C4-2B (cell line): ENCODE measurements at regions not wholly inside any gene's neighbourhood (a gene's known extent, or its start where the extent isn't known, plus 50 kb on each side); places are given as distances from the start of the nearest gene placed in this dataset.

Source experiments
- H3K27ac ChIP-seq: fragments of 450-650 bp; 2 replicates; pipeline ENCODE4 v1.5.1; 2017
- ZFX ChIP-seq: fragments of 450-650 bp; IDR thresholded peaks from 2 replicates; pipeline ENCODE4 v1.6.1; 2017
- TF ChIP-seq, protein P1 (sequence below): fragments of 450-650 bp; conservative IDR thresholded peaks from 2 replicates; pipeline ENCODE4 v1.5.1; 2017; ENCODE audit warnings: mild to moderate bottlenecking

DNA sequence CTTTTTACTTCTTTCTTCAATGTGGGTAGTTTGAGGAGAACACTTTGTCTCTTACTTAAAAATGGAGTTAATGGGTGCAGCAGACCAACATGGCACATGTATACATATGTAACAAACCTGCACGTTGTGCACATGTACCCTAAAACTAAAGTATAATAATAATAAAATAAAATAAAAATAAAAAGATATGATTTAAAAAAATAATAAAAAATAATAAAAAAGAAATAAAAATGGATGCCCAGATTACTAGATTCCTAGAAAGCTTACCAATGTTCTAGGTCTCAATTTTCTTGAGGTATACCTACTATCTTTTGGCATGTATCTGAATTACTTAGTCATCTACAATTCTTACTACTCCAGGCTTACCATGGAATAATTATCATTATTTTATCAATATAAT, 2001.6 kb upstream of the CDH9 start:
- H3K27ac ChIP-seq: no peak overlapping the region
- TF ChIP-seq, protein P1, sequence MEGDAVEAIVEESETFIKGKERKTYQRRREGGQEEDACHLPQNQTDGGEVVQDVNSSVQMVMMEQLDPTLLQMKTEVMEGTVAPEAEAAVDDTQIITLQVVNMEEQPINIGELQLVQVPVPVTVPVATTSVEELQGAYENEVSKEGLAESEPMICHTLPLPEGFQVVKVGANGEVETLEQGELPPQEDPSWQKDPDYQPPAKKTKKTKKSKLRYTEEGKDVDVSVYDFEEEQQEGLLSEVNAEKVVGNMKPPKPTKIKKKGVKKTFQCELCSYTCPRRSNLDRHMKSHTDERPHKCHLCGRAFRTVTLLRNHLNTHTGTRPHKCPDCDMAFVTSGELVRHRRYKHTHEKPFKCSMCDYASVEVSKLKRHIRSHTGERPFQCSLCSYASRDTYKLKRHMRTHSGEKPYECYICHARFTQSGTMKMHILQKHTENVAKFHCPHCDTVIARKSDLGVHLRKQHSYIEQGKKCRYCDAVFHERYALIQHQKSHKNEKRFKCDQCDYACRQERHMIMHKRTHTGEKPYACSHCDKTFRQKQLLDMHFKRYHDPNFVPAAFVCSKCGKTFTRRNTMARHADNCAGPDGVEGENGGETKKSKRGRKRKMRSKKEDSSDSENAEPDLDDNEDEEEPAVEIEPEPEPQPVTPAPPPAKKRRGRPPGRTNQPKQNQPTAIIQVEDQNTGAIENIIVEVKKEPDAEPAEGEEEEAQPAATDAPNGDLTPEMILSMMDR: no peak
- no peak for TF ChIP-seq ZFX

DNA sequence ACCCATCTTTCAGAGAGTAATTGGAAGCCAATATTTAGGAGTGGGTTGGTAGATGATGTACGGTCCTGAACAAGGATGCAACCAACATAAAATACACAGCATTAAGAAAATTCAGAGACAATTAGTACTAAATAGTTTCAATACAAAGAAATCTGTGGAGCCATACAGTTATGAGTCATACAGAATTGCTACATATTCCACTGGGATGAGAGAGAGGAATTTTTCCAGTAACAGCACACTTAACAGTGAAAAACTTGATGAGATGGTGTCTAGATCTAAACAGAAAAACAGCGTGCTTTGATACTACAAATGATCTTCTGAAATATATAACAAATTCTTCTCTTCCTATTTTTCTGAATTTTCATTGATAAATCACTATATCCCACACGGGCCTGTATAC, 1999.3 kb upstream of the CDH9 start:
- no peak for TF ChIP-seq ZFX
- TF ChIP-seq, protein P1: no peak
- no peak overlapping the region for H3K27ac ChIP-seq

DNA sequence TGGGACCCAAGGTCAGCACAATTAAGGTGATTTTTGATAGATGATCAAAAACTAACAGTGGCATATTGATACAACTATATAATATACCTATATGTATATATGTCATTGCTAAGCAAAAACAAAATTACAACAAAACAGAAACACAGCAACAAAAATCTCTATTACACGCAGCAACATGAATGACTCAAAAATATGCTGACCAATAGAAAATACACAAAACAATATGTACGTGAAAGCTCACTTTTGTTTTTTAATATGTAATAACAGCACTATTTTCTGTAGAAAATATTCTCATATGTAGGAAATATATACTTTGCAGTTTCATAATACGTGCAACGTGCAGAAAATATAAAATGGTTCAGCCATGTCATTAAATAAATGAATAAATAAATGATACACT, 1985.7 kb upstream of the CDH9 start:
- H3K27ac ChIP-seq: no peak overlapping the region
- no peak for TF ChIP-seq ZFX
- TF ChIP-seq, protein P1: no peak

DNA sequence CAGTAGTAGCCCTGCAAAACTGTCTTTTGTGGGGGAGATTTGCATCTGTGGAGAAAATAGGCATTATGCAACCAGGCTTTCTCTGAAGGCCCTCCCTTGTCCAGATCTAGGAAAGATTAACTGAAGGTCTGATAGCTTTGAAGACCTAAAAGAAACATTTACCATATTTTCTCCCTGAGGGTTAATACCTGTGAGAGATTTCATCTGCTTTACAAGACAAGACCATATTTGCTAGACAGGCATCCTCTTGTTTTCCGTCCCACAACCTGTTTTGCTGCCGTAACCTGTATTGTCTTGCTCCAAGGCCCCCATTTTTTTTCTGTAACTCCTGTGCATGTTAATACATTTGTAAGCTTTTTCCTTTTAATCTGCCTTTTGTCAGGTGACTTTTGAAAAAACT, 1985.2 kb upstream of the CDH9 start:
- TF ChIP-seq, protein P1: no peak
- no peak for TF ChIP-seq ZFX
- no peak overlapping the region for H3K27ac ChIP-seq

DNA sequence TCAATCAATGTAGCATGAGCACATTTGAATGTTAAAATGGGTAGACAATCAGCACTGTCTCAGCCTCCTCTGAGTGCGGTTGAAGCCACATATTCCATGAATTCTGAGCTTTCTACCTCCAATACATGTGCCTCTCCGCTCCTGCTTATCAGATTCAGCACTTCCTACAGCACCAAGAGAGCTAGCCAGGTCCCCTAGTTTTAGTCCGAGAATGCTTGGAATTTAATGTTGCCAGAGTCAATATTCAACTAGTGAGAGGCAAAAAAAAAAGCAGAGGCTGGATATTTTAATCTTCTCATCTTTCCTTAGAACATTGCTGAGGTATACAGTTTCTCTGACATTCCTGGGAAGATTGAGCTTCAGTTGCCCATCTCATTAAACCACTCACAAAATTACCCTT, 1979.1 kb upstream of the CDH9 start:
- TF ChIP-seq ZFX: no peak
- TF ChIP-seq, protein P1: no peak
- H3K27ac ChIP-seq: no peak overlapping the region

DNA sequence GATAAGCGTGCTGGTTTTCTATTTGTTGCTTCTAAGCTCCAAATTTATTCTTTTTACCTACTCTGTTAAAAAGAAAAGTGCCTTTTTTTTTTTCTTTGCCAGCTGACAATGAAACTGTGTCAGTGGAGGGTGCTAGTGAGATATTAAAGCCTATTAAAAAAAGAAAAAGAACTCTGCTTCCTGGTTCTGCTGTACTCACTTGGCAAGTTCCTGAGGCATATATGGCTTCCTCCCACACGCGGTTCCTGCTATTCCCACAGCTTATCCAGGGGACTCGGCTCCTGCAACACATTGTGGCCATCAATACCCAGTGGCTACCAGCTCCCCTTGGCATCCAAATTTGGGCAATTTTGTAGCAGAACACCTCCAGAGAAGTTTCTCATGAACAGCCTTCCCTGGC, 1977.7 kb upstream of the CDH9 start:
- H3K27ac ChIP-seq: peak overlapping the region; percentile 40
- no peak for TF ChIP-seq ZFX
- TF ChIP-seq, protein P1: peak; percentile 59

DNA sequence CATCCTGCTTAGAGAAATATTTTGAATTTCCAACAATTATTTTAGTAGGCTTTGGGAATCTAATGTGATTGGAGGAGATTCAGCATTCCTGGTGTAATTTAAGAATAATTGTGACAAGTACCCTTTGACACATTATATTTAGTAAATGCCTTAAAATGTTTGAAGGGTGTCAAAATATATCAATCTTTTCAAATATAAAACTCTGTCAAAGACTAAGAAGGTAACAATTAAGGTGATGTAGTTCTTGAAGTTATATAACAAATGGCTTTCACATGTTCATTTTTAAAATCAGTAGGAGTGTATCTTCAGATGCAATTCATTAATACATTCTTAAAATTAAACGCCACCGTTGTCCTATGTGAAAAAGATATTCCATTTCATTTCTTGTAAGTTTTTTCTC, 1977.1 kb upstream of the CDH9 start:
- TF ChIP-seq ZFX: no peak
- TF ChIP-seq, protein P1: no peak
- no peak overlapping the region for H3K27ac ChIP-seq
